ENCODE measurements at regions not wholly inside any gene's neighbourhood (a gene's known extent, or its start where the extent isn't known, plus 50 kb on each side); places are given as distances from the start of the nearest gene placed in this dataset.
"Not testable (repeated sequence)": the region's sequence is repeated elsewhere in the genome, so short reads cannot be mapped to it uniquely, and the experiment has no call there.

- no peak for DNase-seq
- intact Hi-C loops (cut with DNase I), result no loop called here
These were observed 1291.7 kb downstream of the ROBO1 start for GRCh38 chr3:78476076-78476475.

DNA sequence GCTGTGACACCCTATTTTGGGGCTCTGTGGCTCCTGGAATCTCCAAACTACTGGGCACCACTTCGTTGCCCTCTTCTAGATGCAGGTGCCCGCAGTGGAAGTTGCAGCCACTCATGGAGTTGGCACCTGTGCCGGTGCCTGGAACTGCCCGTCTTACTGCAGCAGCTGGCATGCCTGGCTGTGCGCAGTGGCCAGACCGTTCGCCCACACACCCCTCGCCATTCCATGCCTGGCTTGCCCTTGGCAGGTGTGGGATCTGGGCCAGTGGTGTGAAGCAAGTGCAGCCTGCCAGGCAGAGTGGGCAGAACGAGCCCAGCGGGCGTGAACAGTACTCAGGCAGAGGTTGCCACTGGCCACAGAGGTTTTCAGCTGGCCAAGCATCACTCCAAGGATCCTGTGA, 1286.7 kb downstream of the ROBO1 start:
- DNase-seq, result peak in 3 of 10 donors; percentile 62 to 85 (median 81)
- intact Hi-C loops (cut with DNase I), result no loop called here

GRCh38 chr3:78483090-78483489, 1284.7 kb downstream of the ROBO1 start:
- intact Hi-C loops (cut with DNase I), result no loop called here
- DNase-seq, result no peak

GRCh38 chr3:78494851-78495250, 1272.9 kb downstream of the ROBO1 start:
- intact Hi-C loops (cut with DNase I), result loop anchor here (5.0 kb wide), 1 partner anchor 1458 kb away; no protein-coding TSS in a partner anchor
- DNase-seq, result no peak

GRCh38 chr3:78495301-78495700, 1272.5 kb downstream of the ROBO1 start:
- DNase-seq, result no peak
- intact Hi-C loops (cut with DNase I), result loop anchor here (5.0 kb wide), 1 partner anchor 1458 kb away; no protein-coding TSS in a partner anchor

DNA sequence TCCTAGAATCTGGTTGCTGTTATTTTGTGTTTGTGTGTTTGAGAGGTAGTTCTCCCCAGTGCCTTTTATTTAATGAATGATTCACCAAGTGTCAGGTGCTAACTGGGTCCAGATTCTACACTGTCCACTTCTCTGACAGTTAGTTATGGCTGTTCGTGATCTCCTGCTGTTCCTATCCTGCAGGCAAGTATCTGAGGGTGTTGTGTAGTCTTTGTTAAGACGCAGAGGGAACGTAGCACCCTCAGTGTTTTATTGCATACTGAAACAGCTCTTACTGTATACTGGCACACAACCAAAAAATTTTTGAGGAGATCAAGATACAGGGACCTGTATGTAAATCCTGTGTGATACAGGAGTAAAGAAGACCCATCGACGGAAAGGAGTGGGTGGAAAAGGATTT, 1271.3 kb downstream of the ROBO1 start:
- intact Hi-C loops (cut with DNase I), result loop anchor here (5.0 kb wide), 1 partner anchor 1459 kb away; no protein-coding TSS in a partner anchor
- no peak for DNase-seq

- intact Hi-C loops (cut with DNase I), result loop anchor here (5.0 kb wide), 1 partner anchor 1460 kb away; no protein-coding TSS in a partner anchor
- peak in 4 of 10 donors; percentile 15 to 84 (median 40) for DNase-seq
These were observed 1270.8 kb downstream of the ROBO1 start for GRCh38 chr3:78497021-78497420.

DNA sequence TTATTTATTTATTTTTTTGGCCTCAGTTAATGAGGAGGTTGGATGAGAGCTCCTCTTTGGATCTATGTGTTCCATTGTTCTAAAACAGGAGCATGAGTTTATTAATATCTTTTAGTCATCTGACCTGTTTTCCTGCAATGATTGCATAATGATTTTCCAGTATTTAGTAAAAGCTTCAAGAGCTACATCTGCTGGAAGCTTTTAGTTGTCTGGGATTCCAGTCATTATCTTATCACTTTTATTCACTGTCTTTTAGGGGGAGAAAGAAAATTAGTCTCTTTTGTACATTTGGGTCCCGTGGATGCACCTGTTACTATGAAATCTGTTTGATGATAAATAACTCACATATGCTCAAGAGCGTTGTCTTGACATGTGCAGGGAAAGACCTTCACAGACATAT, 1270.0 kb downstream of the ROBO1 start:
- intact Hi-C loops (cut with DNase I), result loop anchor here (5.0 kb wide), 1 partner anchor 1460 kb away; no protein-coding TSS in a partner anchor
- no peak for DNase-seq

GRCh38 chr3:78506061-78506460, 1261.7 kb downstream of the ROBO1 start:
- intact Hi-C loops (cut with DNase I), result no loop called here
- DNase-seq, result no peak

DNA sequence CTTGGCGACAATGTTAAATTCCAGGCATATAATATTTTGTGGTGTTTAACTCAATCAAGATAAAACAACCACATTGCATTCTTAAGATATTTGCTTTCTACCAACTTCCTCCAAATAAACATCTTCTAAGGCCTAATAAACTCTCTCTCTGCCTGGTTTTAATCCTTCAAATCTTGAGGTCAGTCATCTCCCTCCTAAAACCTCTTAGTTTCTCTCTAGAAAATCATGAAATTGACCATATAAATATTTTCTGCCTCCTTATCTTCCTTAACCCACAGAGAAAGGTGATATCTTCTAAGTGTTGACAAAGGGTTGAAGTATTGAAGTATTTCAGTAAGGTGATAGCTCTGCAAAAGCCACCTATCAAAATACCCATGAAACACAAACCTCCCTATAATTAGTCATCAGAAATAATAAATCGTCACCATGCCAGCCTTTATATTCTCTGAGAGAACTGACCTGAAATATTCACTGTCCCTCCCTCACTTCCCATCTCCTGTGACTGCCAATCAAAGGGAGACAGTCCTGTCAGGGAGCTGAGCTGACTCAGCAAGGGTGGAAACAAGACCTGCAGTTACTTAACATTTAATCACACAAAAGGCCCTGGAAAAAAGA, 1261.1 kb downstream of the ROBO1 start:
- DNase-seq, result no peak
- intact Hi-C loops (cut with DNase I), result no loop called here

DNA sequence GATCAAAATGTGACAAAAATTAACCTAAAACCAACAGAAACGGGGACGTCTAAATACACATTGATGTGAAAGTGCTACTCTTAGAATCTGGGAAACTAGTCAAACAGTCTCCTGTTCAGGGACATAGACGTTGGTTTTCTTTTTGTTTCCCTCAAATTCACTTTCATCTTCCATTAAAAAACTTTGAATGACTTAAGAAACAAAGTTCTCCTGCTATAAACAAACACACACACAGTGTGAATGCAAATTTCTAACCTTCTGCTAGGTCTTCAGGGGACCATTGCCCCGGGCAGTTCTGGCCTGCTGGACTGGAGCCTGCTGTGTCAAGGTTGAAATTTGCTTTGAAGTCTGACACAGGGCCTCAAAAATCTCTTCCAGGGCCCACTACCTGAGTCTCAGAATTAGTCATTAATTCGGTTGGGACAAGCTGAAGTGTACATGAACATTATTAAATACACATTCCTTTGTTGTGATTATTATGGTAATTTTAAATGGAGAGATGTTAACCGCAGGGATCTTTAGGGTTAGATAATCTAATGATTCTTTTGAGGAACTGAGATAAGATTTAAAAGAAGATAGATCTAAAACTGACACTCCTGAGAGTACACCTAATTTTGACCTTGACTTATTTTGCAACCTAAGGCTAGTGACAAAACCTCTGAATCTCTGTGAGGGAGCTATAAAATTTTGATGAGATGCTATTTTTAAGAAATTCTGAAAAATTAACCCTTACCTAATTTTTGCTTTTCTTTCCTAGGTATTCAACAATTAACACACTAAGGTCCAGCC, 1260.4 kb downstream of the ROBO1 start:
- intact Hi-C loops (cut with DNase I), result no loop called here
- DNase-seq, result peak in 1 of 10 donors; percentile 67

DNA sequence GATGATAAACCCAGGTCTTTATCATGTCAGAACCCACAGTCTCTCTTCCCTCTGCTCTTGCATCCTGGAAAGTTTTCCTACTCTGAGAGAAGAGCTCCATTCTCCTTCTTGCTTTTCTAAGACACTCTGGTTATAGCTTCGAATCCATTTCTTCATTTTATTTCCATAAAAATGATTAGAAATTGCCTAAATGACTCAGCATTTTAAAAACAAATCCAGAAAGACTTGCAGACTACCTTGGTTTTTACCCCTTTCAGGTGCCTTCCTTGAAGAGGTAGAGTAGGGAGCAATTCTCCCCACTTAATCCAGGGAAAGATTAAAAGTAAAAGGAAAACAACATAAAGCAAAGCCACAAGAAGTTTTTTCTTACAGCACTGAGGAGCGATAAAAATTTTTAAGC, 1256.0 kb downstream of the ROBO1 start:
- intact Hi-C loops (cut with DNase I), result no loop called here
- no peak for DNase-seq

- DNase-seq; intact Hi-C loops (cut with DNase I): not testable (repeated sequence)
These were observed 1255.0 kb downstream of the ROBO1 start for GRCh38 chr3:78512786-78513185.

GRCh38 chr3:78516437-78516836, 1251.4 kb downstream of the ROBO1 start:
- DNase-seq, result no peak
- intact Hi-C loops (cut with DNase I), result no loop called here

- DNase-seq, result no peak
- intact Hi-C loops (cut with DNase I), result no loop called here
These were observed 1250.9 kb downstream of the ROBO1 start for GRCh38 chr3:78516937-78517336.

GRCh38 chr3:78517965-78518364, 1249.8 kb downstream of the ROBO1 start:
- DNase-seq, result no peak
- intact Hi-C loops (cut with DNase I), result no loop called here

GRCh38 chr3:78519281-78519680, 1248.5 kb downstream of the ROBO1 start:
- intact Hi-C loops (cut with DNase I), result no loop called here
- peak in 1 of 10 donors; percentile 45 for DNase-seq

DNA sequence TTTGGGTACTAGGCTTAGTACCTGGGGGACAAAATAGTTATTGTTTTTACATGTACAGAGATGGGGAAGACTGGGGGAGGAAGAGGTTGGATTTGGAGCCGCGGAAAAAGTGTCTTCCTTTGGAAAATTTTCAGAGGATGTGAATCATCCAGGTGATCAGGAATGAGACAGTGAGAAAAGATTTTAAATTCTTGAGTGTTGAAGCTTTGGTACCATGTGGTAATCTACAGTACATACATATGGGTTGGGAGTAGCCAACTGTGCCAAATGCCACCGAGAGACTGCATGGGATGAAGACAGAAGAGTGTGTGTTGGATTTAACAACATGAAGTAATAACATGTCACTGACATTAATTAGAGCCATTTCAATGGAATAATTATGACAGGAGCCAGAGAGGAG, 1238.2 kb downstream of the ROBO1 start:
- intact Hi-C loops (cut with DNase I), result no loop called here
- DNase-seq, result no peak

DNA sequence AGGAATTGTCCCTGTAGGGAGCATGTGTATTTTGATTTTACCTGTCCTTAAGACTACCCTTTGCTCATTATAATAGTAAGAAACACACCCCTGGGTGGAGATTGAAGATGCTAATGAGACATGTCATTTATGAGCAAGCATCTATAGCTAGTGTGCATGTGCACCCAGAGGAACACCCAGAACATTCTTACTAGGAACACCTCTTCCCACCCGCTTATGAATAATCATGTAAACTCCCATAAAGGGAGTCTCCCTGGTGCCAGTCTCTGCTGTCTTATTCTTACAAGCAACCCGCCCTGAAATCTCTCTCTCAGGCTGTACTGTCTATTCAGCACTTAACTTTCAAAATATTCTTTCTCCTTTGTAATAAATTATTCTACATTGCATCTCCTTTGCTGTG, 1227.3 kb downstream of the ROBO1 start:
- DNase-seq, result no peak
- intact Hi-C loops (cut with DNase I), result no loop called here

DNA sequence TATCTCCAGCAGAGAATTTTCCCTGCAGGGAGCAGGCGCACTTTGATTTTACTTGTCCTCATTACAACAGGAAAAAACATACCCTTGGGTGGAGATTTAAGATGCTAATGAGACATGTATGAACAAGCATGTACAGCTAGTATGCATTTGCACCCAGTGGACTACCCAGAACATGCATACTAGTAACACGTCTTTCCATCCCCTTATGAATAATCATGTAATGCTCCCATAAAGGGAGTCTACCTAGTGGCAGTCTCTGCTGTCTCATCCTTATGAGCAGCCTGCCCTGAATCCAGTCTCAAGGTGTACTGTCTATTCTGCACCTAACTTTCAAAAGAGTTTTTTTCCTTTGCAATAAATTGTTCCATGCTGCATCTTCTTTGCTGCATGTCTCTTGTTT, 1222.0 kb downstream of the ROBO1 start:
- DNase-seq, result no peak

More for the DNA sequence above, 1222.0 kb downstream of the ROBO1 start:
- intact Hi-C loops (cut with DNase I), result no loop called here

Measured in posterior cingulate gyrus (tissue), 11 donors.